Testis (tissue), 2 donors: ENCODE measurements at regions not wholly inside any gene's neighbourhood (a gene's known extent, or its start where the extent isn't known, plus 50 kb on each side); places are given as distances from the start of the nearest gene placed in this dataset.
A peak's percentile ranks its signal among the peaks of the same experiment; 100 is the strongest.

Experiments
- DNase-seq: peaks from one replicate; pipeline ENCODE4 v3.0.0-alpha.2; 2019
- H3K27ac ChIP-seq, 2 donors: fragments of 200-600 bp; sonication (generic); one replicate each; pipeline ENCODE4 v1.5.1; 2019
- H3K27me3 ChIP-seq: fragments of 200-600 bp; sonication (generic); one replicate; pipeline ENCODE4 v1.5.1; 2019
- H3K36me3 ChIP-seq: fragments of 200-600 bp; sonication (generic); one replicate; pipeline ENCODE4 v1.5.1; 2017; ENCODE audit warnings: low read depth; ENCODE audit errors: missing control alignments
- H3K4me1 ChIP-seq: fragments of 200-600 bp; sonication (generic); one replicate; pipeline ENCODE4 v1.5.1; 2019
- H3K4me3 ChIP-seq, 2 donors: fragments of 200-600 bp; sonication (generic); one replicate each; pipeline ENCODE4 v1.5.1; 2017 to 2019
- H3K9me3 ChIP-seq: fragments of 200-600 bp; sonication (generic); one replicate; pipeline ENCODE4 v1.5.1; 2017
- CTCF ChIP-seq, 3 experiments: fragments of 450-650 bp in 2 of 3; fragments of 200-600 bp in 1 of 3; sonication (generic) in 1 of 3; IDR thresholded peaks; one replicate each; pipeline ENCODE4 v1.5.1; 2016 to 2019; ENCODE audit warnings: antibody characterized with exemption in 3 of 3, mild to moderate bottlenecking in 2 of 3, moderate library complexity in 1 of 3
- POLR2A ChIP-seq: fragments of 450-650 bp; IDR thresholded peaks from one replicate; pipeline ENCODE4 v1.6.1; 2017; ENCODE audit warnings: antibody characterized with exemption, mild to moderate bottlenecking, moderate library complexity
- WGBS, 2 donors: methylation state at CpG; one replicate each; pipeline ENCODE4 v1.1.5; 2018; 5-methylcytosine and 5-hydroxymethylcytosine counted together
- intact Hi-C: fragments of 100-400 bp; cut with DNase I; formaldehyde crosslinking; loops from one replicate; pipeline ENCODE4 v1.15.1; 2023; ENCODE audit warnings: low total_unique reads

- Histone ChIP-seq H3K27me3 (no peaks in the 10 kb centered on the region), H3K4me1 (no peaks in the 10 kb centered on the region), H3K27ac (no peak overlapping the region), H3K9me3 (no peaks in the 10 kb centered on the region), H3K4me3 (no peak overlapping the region), H3K36me3 (no peaks in the 10 kb centered on the region)
- intact Hi-C loops = no loop called here
- no peak for TF ChIP-seq POLR2A
- no peak for TF ChIP-seq CTCF (IDR thresholded peaks at IDR 0.05)
- WGBS, 2 donors = 34 to 41% methylated on average over 1 of the region's 1 CpG
- no peak for DNase-seq
Measured at GRCh38 chr9:6098431-6098830, 83.0 kb upstream of the RANBP6 start.

GRCh38 chr9:6096821-6097220 is 81.4 kb upstream of the RANBP6 start:
- H3K27ac ChIP-seq = no peak overlapping the region
- no peaks in the 10 kb centered on the region for H3K36me3 ChIP-seq
- H3K4me1 ChIP-seq = no peaks in the 10 kb centered on the region
- no peak for TF ChIP-seq POLR2A
- TF ChIP-seq CTCF (IDR thresholded peaks at IDR 0.05) = no peak
- 78 to 97% methylated on average over 3 of the region's 3 CpGs for WGBS, 2 donors
- H3K27me3 ChIP-seq = no peaks in the 10 kb centered on the region
- no peak overlapping the region for H3K4me3 ChIP-seq
- DNase-seq = no peak
- no peaks in the 10 kb centered on the region for H3K9me3 ChIP-seq
- intact Hi-C loops = no loop called here

- intact Hi-C loops = no loop called here
- no peaks in the 10 kb centered on the region for H3K27me3 ChIP-seq
- H3K27ac ChIP-seq = no peak overlapping the region
- TF ChIP-seq POLR2A = no peak
- no peak for TF ChIP-seq CTCF (IDR thresholded peaks at IDR 0.05)
- DNase-seq = peak; percentile 39
- H3K36me3 ChIP-seq = no peaks in the 10 kb centered on the region
- H3K4me1 ChIP-seq = no peaks in the 10 kb centered on the region
- H3K9me3 ChIP-seq = no peaks in the 10 kb centered on the region
- WGBS, 2 donors = 91 to 95% methylated on average over 1 of the region's 1 CpG
- no peak overlapping the region for H3K4me3 ChIP-seq
Measured at GRCh38 chr9:6090277-6091210, 75.1 kb upstream of the RANBP6 start.

GRCh38 chr9:6089300-6089699 is 73.9 kb upstream of the RANBP6 start:
- Histone ChIP-seq H3K4me1 (no peaks in the 10 kb centered on the region), H3K9me3 (no peaks in the 10 kb centered on the region), H3K27me3 (no peaks in the 10 kb centered on the region), H3K36me3 (no peaks in the 10 kb centered on the region), H3K4me3 (no peak overlapping the region), H3K27ac (no peak overlapping the region)
- 87 to 93% methylated on average over 1 of the region's 1 CpG for WGBS, 2 donors
- intact Hi-C loops = no loop called here
- no peak for DNase-seq
- TF ChIP-seq POLR2A = no peak

GRCh38 chr9:6086006-6086655 is 70.7 kb upstream of the RANBP6 start:
- Histone ChIP-seq H3K4me1 (no peaks in the 10 kb centered on the region), H3K4me3 (no peak overlapping the region), H3K36me3 (no peaks in the 10 kb centered on the region), H3K27ac (no peak overlapping the region), H3K9me3 (no peaks in the 10 kb centered on the region), H3K27me3 (no peaks in the 10 kb centered on the region)
- TF ChIP-seq POLR2A (no peak), CTCF (IDR thresholded peaks at IDR 0.05) (no peak)
- WGBS, 2 donors = 95 to 97% methylated on average over 9 of the region's 9 CpGs
- intact Hi-C loops = no loop called here
- no peak for DNase-seq
